Endothelial cell of umbilical vein (primary cell): ENCODE measurements at regions not wholly inside any gene's neighbourhood (a gene's known extent, or its start where the extent isn't known, plus 50 kb on each side); places are given as distances from the start of the nearest gene placed in this dataset.

ENCODE experiments used
- BruUV-seq: library from RNA; stranded (reverse); fragments of 400-500 nt; replicated peaks from 2 replicates; lab custom pipeline; 2021; lab: Mats Ljungman, UMichigan
- CTCF ChIA-PET: fragments of 300-600, 350-600 bp; sonication (Branson Sonifier 250); formaldehyde crosslinking; loops from one replicate; lab custom pipeline; 2021; ENCODE audit warnings: antibody characterized with exemption, inconsistent platforms; lab: Charles Lee
- POLR2A ChIA-PET: fragments of 300-600, 350-600 bp; sonication (Branson Sonifier 250); formaldehyde crosslinking; loops from one replicate; lab custom pipeline; 2021; ENCODE audit warnings: antibody characterized with exemption, inconsistent platforms; lab: Charles Lee
- DNase-seq: peaks from one replicate; pipeline ENCODE4 v3.0.0-alpha.2; 2011; ENCODE audit warnings: low read depth, low spot score
- FAIRE-seq: peaks from 2 replicates; lab custom pipeline; 2011; peaks lifted over from hg19 to GRCh38; lab: Jason Lieb, UNC
- H2AFZ ChIP-seq: 2 replicates; pipeline ENCODE4 v1.6.0; 2012; ENCODE audit warnings: low read depth, low read length, control low read depth, inconsistent platforms
- H3K27ac ChIP-seq: 2 replicates; pipeline ENCODE4 v1.5.1; 2011; ENCODE audit warnings: low read depth, mild to moderate bottlenecking, control low read depth, low read length, moderate library complexity; ENCODE audit not compliant: insufficient read depth
- H3K27me3 ChIP-seq, 2 experiments: 2 replicates each; pipeline versions ENCODE4 v1.6.0 to v1.6.1; 2011; ENCODE audit warnings: low read length in 2 of 2, mixed read lengths in 1 of 2; ENCODE audit not compliant: control insufficient read depth in 2 of 2, insufficient read depth in 2 of 2
- H3K36me3 ChIP-seq, 2 experiments: 2 replicates in 1 of 2; 3 replicates in 1 of 2; pipeline ENCODE4 v1.5.1; 2011; ENCODE audit warnings: low read length in 2 of 2, mild to moderate bottlenecking in 1 of 2, moderate library complexity in 1 of 2; ENCODE audit not compliant: control insufficient read depth in 2 of 2, insufficient read depth in 2 of 2; ENCODE audit errors: extremely low read depth in 1 of 2
- H3K4me1 ChIP-seq: 3 replicates; pipeline ENCODE4 v1.5.1; 2011; ENCODE audit warnings: mild to moderate bottlenecking, low read length; ENCODE audit not compliant: control insufficient read depth, insufficient read depth; ENCODE audit errors: extremely low read depth
- H3K4me2 ChIP-seq: 2 replicates; pipeline ENCODE4 v1.6.1; 2011; ENCODE audit warnings: low read length, control low read depth, mixed read lengths; ENCODE audit not compliant: insufficient read depth
- H3K4me3 ChIP-seq, 3 experiments: fragments of 200-600 bp in 1 of 3; sonication (generic), shearing (Covaris generic) in 1 of 3; replicated peaks in 1 of 3; 2 replicates each; pipeline ENCODE4 v1.5.1; 2011 to 2016; ENCODE audit warnings: control low read depth in 3 of 3, low read length in 3 of 3, mild to moderate bottlenecking in 2 of 3, inconsistent platforms in 1 of 3, low read depth in 1 of 3, moderate library complexity in 1 of 3; ENCODE audit not compliant: insufficient read depth in 1 of 3
- H3K79me2 ChIP-seq: 2 replicates; pipeline ENCODE4 v1.6.0; 2012; ENCODE audit warnings: low read length, inconsistent platforms; ENCODE audit not compliant: control insufficient read depth, insufficient read depth
- H3K9ac ChIP-seq: replicated peaks from 2 replicates; pipeline ENCODE3; 2011; ENCODE audit warnings: low read length, control low read depth; ENCODE audit not compliant: insufficient read depth; ENCODE audit errors: extremely low read depth
- H3K9me1 ChIP-seq: replicated peaks from 3 replicates; pipeline ENCODE4 v1.6.0; 2011; ENCODE audit warnings: mild to moderate bottlenecking, low read length; ENCODE audit not compliant: control insufficient read depth, insufficient read depth; ENCODE audit errors: extremely low read depth
- H3K9me3 ChIP-seq: replicated peaks from 2 replicates; pipeline ENCODE4 v1.5.1; 2012; ENCODE audit warnings: low read length, inconsistent platforms; ENCODE audit not compliant: control insufficient read depth, insufficient read depth
- H4K20me1 ChIP-seq: replicated peaks from 2 replicates; pipeline ENCODE3; 2011; ENCODE audit warnings: mild to moderate bottlenecking, low read length; ENCODE audit not compliant: control insufficient read depth, insufficient read depth; ENCODE audit errors: extremely low read depth
- CTCF ChIP-seq, 2 donors: IDR thresholded peaks; 1 replicate in 1 of 2; 2 replicates in 1 of 2; pipeline ENCODE4 v1.5.1; 2011; ENCODE audit warnings: low read length in 2 of 2, mild to moderate bottlenecking in 2 of 2, moderate library complexity in 2 of 2, control low read depth in 1 of 2, inconsistent platforms in 1 of 2, low read depth in 1 of 2; ENCODE audit not compliant: insufficient read depth in 1 of 2; ENCODE audit errors: extremely low read depth in 1 of 2
- EZH2 ChIP-seq: IDR thresholded peaks from 2 replicates; pipeline ENCODE4 v1.6.1; 2012; ENCODE audit warnings: borderline replicate concordance, low read depth, mild to moderate bottlenecking, moderate library complexity, low read length, inconsistent platforms; ENCODE audit not compliant: severe bottlenecking
- FOS ChIP-seq: IDR thresholded peaks from 2 replicates; pipeline ENCODE4 v1.6.1; 2011; ENCODE audit warnings: mild to moderate bottlenecking, low read length, moderate library complexity, borderline replicate concordance; ENCODE audit not compliant: insufficient read depth
- GATA2 ChIP-seq: IDR thresholded peaks from 2 replicates; pipeline ENCODE4 v1.7.0; 2011; ENCODE audit warnings: low read depth, mild to moderate bottlenecking, moderate library complexity, mixed read lengths, low read length; ENCODE audit not compliant: insufficient read length, insufficient read depth
- JUN ChIP-seq: IDR thresholded peaks from 2 replicates; pipeline ENCODE4 v1.6.1; 2011; ENCODE audit warnings: borderline replicate concordance, low read depth; ENCODE audit not compliant: insufficient read length, insufficient read depth
- MAX ChIP-seq: IDR thresholded peaks from 2 replicates; pipeline ENCODE4 v1.6.1; 2011; ENCODE audit not compliant: insufficient read depth, insufficient read length
- MYC ChIP-seq: IDR thresholded peaks from one replicate; pipeline ENCODE4 v1.6.1; 2011; ENCODE audit warnings: mild to moderate bottlenecking, low read depth, low read length
- POLR2A ChIP-seq: IDR thresholded peaks from 2 replicates; pipeline ENCODE4 v1.6.1; 2012; ENCODE audit warnings: low read depth, mild to moderate bottlenecking, control low read depth, low read length
- POLR2AphosphoS5 ChIP-seq: IDR thresholded peaks from 2 replicates; pipeline ENCODE4 v1.6.1; 2012; ENCODE audit warnings: low read depth, mild to moderate bottlenecking, control low read depth, low read length, moderate library complexity; ENCODE audit not compliant: insufficient read depth
- dilution Hi-C: fragments of 300-500 bp; cut with MboI; formaldehyde crosslinking; loops from one replicate; pipeline ENCODE4 v1.15.0; 2019; ENCODE audit warnings: low sequenced_read_pairs; ENCODE audit not compliant: extremely low pct_ligation_motif_present
- intact Hi-C: fragments of 100-400 bp; cut with micrococcal nuclease; formaldehyde crosslinking; loops from one replicate; pipeline ENCODE4 v1.10.0; 2022

DNA sequence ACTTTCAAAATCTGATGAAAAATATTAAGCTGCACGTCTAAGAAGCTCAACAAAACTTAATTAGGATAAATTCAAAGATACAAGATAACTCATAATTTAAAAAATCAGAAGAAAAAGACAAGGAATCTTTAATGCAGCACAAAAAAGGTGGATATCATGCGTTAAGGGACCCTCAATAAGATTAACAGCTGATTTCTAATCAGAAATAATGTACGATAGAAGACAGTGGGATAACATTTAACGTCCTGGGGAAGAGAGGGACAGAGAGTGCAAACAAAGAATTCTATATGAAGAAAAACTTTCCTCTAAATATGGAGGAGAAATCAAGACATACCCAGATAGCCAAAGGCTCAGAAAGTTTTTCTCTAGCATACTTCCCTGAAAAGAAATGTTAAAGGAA, 519.5 kb downstream of the PYDC2 start:
- H3K4me1 ChIP-seq = no peaks in the 10 kb centered on the region
- H3K9me3 ChIP-seq = no peaks in the 10 kb centered on the region
- H3K9ac ChIP-seq = no peak overlapping the region
- no peak overlapping the region for H2AFZ ChIP-seq
- no peaks in the 10 kb centered on the region for H4K20me1 ChIP-seq
- no peak overlapping the region for H3K27ac ChIP-seq
- H3K79me2 ChIP-seq = no peaks in the 10 kb centered on the region
- dilution Hi-C loops (no loop called here), intact Hi-C loops (no loop called here)
- H3K27me3 ChIP-seq = no peaks in the 10 kb centered on the region
- POLR2A ChIA-PET = no interaction called here
- H3K4me3 ChIP-seq = no peak overlapping the region
- H3K9me1 ChIP-seq = no peaks in the 10 kb centered on the region
- no TSS peak for BruUV-seq
- CTCF ChIA-PET = no interaction called here
- no peaks in the 10 kb centered on the region for H3K36me3 ChIP-seq
- DNase-seq (no peak), FAIRE-seq (no peak)
- no peak for TF ChIP-seq POLR2A
- no peak for TF ChIP-seq GATA2
- TF ChIP-seq JUN = no peak
- no peak for TF ChIP-seq FOS
- TF ChIP-seq CTCF (IDR thresholded peaks at IDR 0.05; ENCODE audit: extremely low read depth in 1 of 2, insufficient read depth in 1 of 2, low read depth in 1 of 2, low read length in 2 of 2) = no peak
- no peak for TF ChIP-seq EZH2
- TF ChIP-seq MYC = no peak
- no peak for TF ChIP-seq MAX
- no peak for TF ChIP-seq POLR2AphosphoS5
- H3K4me2 ChIP-seq = no peak overlapping the region
